KOPT-K1 (cell line): ENCODE measurements at regions not wholly inside any gene's neighbourhood (a gene's known extent, or its start where the extent isn't known, plus 50 kb on each side); places are given as distances from the start of the nearest gene placed in this dataset.
A peak's percentile ranks its signal among the peaks of the same experiment; 100 is the strongest.
"Not testable (repeated sequence)": the region's sequence is repeated elsewhere in the genome, so short reads cannot be mapped to it uniquely, and the experiment has no call there.

Source experiments
- H3K27ac ChIP-seq: fragments of 200-600 bp; sonication (generic); 2 replicates; pipeline ENCODE4 v1.5.1; 2016; ENCODE audit warnings: antibody characterized with exemption, mild to moderate bottlenecking, low read depth, low read length; ENCODE audit not compliant: poor library complexity, severe bottlenecking
- H3K36me3 ChIP-seq: fragments of 200-600 bp; sonication (generic); 2 replicates; pipeline ENCODE4 v1.5.1; 2017; ENCODE audit warnings: antibody characterized with exemption, mild to moderate bottlenecking, low read length, moderate library complexity; ENCODE audit not compliant: insufficient read depth
- H3K9me3 ChIP-seq: fragments of 200-600 bp; sonication (generic); 2 replicates; pipeline ENCODE4 v1.5.1; 2017; ENCODE audit warnings: antibody characterized with exemption, low read length, mild to moderate bottlenecking; ENCODE audit not compliant: insufficient read depth, poor library complexity, severe bottlenecking

GRCh38 chr2:132282911-132283310 lies 121.2 kb upstream of the ANKRD30BL start:
- Histone ChIP-seq H3K9me3 (no peaks in the 10 kb centered on the region), H3K36me3 (no peaks in the 10 kb centered on the region), H3K27ac (no peak overlapping the region)

GRCh38 chr2:132286289-132286911 lies 124.6 kb upstream of the ANKRD30BL start:
- not testable (repeated sequence) for H3K36me3 ChIP-seq, H3K27ac ChIP-seq, H3K9me3 ChIP-seq

- not testable (repeated sequence) for H3K36me3 ChIP-seq, H3K9me3 ChIP-seq, H3K27ac ChIP-seq
These were observed 126.2 kb upstream of the ANKRD30BL start for GRCh38 chr2:132287910-132288309.

- not testable (repeated sequence) for H3K36me3 ChIP-seq, H3K9me3 ChIP-seq, H3K27ac ChIP-seq
These were observed 127.4 kb upstream of the ANKRD30BL start for GRCh38 chr2:132289138-132289537.

GRCh38 chr2:132289812-132290211 lies 126.8 kb upstream of the GPR39 start:
- not testable (repeated sequence) for H3K9me3 ChIP-seq, H3K27ac ChIP-seq, H3K36me3 ChIP-seq

GRCh38 chr2:132300592-132301378 lies 115.8 kb upstream of the GPR39 start:
- H3K9me3 ChIP-seq, H3K36me3 ChIP-seq: not testable (repeated sequence)
- peak overlapping the region; percentile 53 for H3K27ac ChIP-seq

- H3K27ac ChIP-seq, H3K9me3 ChIP-seq, H3K36me3 ChIP-seq: not testable (repeated sequence)
These were observed 111.8 kb upstream of the GPR39 start for GRCh38 chr2:132304661-132305380.

- not testable (repeated sequence) for H3K9me3 ChIP-seq, H3K27ac ChIP-seq, H3K36me3 ChIP-seq
These were observed 108.9 kb upstream of the GPR39 start for GRCh38 chr2:132307613-132308198.

- not testable (repeated sequence) for H3K27ac ChIP-seq, H3K36me3 ChIP-seq, H3K9me3 ChIP-seq
These were observed 107.4 kb upstream of the GPR39 start for GRCh38 chr2:132309203-132309602.

GRCh38 chr2:132315546-132315945 lies 101.1 kb upstream of the GPR39 start:
- H3K36me3 ChIP-seq, H3K27ac ChIP-seq, H3K9me3 ChIP-seq: not testable (repeated sequence)

- H3K27ac ChIP-seq, H3K36me3 ChIP-seq, H3K9me3 ChIP-seq: not testable (repeated sequence)
These were observed 99.5 kb upstream of the GPR39 start for GRCh38 chr2:132317026-132317680.

- H3K36me3 ChIP-seq: not testable (repeated sequence)
These were observed 98.1 kb upstream of the GPR39 start for GRCh38 chr2:132318481-132318880.

GRCh38 chr2:132324005-132324404 lies 92.6 kb upstream of the GPR39 start:
- H3K9me3 ChIP-seq, H3K27ac ChIP-seq, H3K36me3 ChIP-seq: not testable (repeated sequence)

More at GRCh38 chr2:132318481-132318880, 98.1 kb upstream of the GPR39 start:
- H3K9me3 ChIP-seq, H3K27ac ChIP-seq: not testable (repeated sequence)

- H3K36me3 ChIP-seq, H3K9me3 ChIP-seq, H3K27ac ChIP-seq: not testable (repeated sequence)
These were observed 84.1 kb upstream of the GPR39 start for GRCh38 chr2:132332345-132333033.
